PC-3 (cell line): ENCODE measurements at regions not wholly inside any gene's neighbourhood (a gene's known extent, or its start where the extent isn't known, plus 50 kb on each side); places are given as distances from the start of the nearest gene placed in this dataset.

Experiments
- EZH2phosphoT487 ChIP-seq: fragments of 300-600 bp; sonication (generic); IDR thresholded peaks from 2 replicates; pipeline ENCODE4 v1.6.1; 2018; ENCODE audit warnings: mild to moderate bottlenecking, antibody characterized with exemption, low read length, borderline replicate concordance
- TF ChIP-seq, protein P1 (sequence below): fragments of 300-600 bp; sonication (generic); conservative IDR thresholded peaks from 2 replicates; pipeline ENCODE4 v1.5.1; 2017; ENCODE audit warnings: antibody characterized with exemption, low read depth, mild to moderate bottlenecking, low read length

DNA sequence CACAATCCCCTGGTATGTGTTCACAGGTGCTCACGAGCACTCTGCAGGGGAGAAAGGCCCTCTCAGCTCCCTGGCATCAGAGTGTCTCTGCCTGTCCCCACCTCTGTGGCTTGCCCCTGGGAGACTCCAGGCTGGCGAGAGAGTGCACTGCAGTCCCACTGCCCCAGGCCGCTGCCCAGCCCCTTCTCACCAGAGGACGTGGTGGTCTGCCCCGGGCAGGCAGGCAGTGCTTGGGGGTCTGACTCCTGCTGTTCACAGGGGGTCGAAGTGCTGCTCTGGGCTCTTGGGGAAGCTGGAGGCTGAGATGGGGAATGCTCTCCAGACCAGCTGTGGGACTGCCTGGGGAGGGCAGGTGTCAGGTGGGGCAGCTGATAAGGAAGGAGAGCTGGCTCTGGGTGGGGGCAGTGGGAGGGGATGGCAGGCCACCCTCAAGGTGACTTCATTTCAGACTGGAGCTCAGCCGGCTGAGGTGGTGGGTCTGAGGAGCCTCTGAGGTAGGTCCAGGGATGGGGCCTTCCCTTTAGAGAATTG, 151.0 kb upstream of the B3GAT1 start:
- TF ChIP-seq EZH2phosphoT487: no peak
- TF ChIP-seq, protein P1, sequence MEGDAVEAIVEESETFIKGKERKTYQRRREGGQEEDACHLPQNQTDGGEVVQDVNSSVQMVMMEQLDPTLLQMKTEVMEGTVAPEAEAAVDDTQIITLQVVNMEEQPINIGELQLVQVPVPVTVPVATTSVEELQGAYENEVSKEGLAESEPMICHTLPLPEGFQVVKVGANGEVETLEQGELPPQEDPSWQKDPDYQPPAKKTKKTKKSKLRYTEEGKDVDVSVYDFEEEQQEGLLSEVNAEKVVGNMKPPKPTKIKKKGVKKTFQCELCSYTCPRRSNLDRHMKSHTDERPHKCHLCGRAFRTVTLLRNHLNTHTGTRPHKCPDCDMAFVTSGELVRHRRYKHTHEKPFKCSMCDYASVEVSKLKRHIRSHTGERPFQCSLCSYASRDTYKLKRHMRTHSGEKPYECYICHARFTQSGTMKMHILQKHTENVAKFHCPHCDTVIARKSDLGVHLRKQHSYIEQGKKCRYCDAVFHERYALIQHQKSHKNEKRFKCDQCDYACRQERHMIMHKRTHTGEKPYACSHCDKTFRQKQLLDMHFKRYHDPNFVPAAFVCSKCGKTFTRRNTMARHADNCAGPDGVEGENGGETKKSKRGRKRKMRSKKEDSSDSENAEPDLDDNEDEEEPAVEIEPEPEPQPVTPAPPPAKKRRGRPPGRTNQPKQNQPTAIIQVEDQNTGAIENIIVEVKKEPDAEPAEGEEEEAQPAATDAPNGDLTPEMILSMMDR: no peak
